ENCODE measurements at regions not wholly inside any gene's neighbourhood (a gene's known extent, or its start where the extent isn't known, plus 50 kb on each side); places are given as distances from the start of the nearest gene placed in this dataset.
"Not testable (repeated sequence)": the region's sequence is repeated elsewhere in the genome, so short reads cannot be mapped to it uniquely, and the experiment has no call there.

DNA sequence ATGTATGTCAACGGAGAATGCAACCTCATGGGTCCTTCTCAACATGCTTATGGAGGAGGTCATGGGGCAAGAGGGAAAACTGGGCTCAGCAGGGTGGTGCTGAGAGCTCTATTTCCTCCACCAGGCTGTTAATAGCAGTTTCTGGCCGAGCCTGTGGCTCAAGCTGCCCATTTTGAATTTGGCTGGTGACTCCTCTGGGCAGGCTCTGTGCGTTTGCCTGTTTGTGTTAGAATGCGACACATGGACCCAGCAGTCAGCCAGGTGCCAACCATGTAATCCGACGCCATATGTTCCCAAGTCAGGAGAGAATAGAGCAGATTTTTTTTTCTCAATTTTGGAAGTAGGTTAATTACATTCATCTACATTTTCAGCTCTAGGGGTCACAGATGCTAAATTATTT, 387.7 kb upstream of the CLINT1 start:
- in situ Hi-C loops (cut with HindIII; ENCODE audit: low pct_unique_long_range_greater_than_20kb, low sequenced_read_pairs): no loop called here
- no peak for DNase-seq (ENCODE audit: low read depth, low spot score)

DNA sequence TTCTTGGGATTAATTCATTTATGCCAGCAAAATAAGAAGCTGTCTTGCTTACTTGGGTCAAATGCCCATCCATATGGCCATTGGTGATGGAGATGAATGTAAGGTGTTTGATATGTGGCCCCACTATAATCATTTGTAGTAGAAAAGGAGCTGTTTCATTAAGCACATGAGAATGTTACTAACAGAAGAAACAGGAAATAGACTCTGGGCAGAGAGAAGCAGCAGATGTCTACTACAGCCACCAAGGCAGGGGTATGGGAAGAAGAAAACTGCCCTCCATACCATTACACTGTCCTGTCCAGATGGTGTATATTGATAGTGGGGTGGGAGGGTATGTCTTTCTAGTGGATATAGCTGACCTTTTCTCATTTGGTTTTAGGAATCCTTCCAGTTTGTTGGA, 386.6 kb upstream of the CLINT1 start:
- DNase-seq (ENCODE audit: low read depth, low spot score): no peak

DNA sequence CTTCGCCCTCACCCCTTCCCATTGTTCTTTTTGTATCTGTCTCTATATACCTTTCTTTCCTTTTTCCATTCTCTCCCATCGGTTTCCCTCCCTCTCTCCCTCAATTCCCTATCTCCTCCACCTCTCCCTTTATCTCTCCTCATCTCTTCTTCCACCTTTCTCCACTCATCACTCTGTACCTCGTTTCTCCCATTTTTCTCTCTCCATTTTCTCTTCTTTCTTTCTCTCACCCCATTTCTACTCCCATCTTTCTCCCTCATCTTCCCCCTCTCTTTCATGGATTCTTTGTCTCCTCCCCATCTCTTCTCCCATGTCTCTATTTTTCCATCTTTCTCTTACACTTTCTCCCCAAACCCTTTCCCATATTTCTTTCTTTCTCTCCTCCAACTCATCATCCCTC, 385.9 kb upstream of the CLINT1 start:
- in situ Hi-C loops (cut with HindIII; ENCODE audit: low pct_unique_long_range_greater_than_20kb, low sequenced_read_pairs): no loop called here
- DNase-seq (ENCODE audit: low read depth, low spot score): no peak

More for the DNA sequence above, 386.6 kb upstream of the CLINT1 start:
- in situ Hi-C loops (cut with HindIII; ENCODE audit: low pct_unique_long_range_greater_than_20kb, low sequenced_read_pairs): no loop called here

- no peak for DNase-seq (ENCODE audit: low read depth, low spot score)
- in situ Hi-C loops (cut with HindIII; ENCODE audit: low pct_unique_long_range_greater_than_20kb, low sequenced_read_pairs): no loop called here
These were observed 377.8 kb upstream of the CLINT1 start for GRCh38 chr5:158236511-158237335.

DNA sequence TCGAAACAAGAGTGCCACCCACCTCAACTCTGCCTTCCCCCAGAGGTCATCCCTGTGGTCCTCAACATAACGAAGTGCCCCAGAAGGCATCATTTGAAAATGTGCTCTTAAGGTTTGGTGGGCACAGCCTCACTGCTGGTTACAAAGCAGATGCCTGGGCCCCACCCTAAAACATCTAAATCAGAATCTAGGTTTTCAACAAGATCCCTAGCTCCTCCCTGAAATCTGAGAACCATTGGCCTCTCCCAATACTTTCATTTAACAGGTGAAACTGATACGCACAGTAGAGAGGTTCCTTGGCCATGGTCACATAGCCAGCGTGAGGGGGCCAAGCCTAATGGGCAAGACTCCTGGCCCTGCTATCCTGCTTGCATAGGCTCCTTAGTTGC, 376.2 kb upstream of the CLINT1 start:
- in situ Hi-C loops (cut with HindIII; ENCODE audit: low pct_unique_long_range_greater_than_20kb, low sequenced_read_pairs): no loop called here
- no peak for DNase-seq (ENCODE audit: low read depth, low spot score)

DNA sequence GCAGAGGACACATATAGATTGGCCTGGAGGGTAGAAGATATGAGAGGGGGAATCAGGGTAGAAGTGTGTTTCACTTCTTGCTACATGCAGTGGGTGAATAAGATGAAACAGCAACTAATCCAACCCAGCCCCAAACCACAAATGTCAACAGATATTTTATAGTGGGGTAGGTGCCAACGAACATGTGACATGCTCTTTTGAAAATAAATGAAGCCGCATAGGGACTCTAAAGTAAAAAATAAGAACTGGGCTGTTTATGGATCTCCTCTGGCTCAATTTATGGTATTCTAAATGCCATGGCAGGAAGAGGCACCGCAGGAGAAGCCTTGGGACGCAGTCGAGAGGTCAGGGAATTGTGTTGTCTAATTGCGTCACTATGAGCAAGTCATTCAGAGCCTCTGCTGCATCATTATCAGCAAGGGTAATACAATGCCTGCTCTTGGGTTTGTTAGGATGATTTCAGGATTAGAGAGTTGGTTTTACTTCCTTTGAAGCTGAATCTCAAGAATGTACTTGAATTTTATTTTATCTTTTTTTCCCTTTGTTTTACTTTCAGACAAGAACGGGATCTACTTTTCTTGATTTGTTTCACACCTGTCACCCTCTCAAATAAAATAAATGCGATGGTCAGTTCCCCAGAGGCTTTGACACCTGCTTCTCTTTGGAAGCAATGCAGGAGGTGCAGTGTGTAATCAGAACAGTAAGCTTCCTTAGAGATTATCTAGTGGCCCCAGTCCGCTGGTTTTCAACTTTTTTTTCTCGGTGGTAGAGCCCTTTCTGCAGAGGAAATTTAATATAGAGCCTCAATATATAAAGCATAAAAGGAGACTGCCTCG, 375.6 kb upstream of the CLINT1 start:
- DNase-seq (ENCODE audit: low read depth, low spot score): peak; percentile 73
- in situ Hi-C loops (cut with HindIII; ENCODE audit: low pct_unique_long_range_greater_than_20kb, low sequenced_read_pairs): no loop called here

DNA sequence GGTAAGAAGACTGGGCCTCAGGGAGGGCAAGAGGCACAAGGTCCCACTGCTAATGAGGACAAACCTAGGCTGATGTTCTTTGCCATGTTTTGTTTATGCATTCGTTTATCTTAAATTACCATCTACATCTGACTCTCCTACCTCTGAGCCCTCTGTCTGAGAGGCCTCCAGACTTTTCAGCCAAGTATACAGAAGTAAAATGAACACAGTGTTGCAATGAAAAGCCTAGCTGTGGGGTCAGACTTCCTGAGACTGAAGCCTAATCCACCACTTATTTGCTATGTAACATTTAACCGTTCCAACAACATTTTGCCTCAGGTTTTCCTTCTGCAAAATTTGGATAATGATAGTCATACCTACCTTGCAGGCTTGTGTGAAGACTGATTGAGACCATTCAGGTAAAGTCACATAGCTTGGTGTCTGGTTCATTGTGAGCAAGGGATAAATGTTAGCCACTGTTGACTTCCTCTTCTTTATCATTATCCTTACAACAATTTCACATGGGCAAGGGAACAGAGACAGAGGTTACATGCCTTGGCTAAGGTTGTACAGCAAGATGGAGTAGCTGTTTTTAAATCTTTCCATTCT, 374.9 kb upstream of the CLINT1 start:
- in situ Hi-C loops (cut with HindIII; ENCODE audit: low pct_unique_long_range_greater_than_20kb, low sequenced_read_pairs): no loop called here
- no peak for DNase-seq (ENCODE audit: low read depth, low spot score)

DNA sequence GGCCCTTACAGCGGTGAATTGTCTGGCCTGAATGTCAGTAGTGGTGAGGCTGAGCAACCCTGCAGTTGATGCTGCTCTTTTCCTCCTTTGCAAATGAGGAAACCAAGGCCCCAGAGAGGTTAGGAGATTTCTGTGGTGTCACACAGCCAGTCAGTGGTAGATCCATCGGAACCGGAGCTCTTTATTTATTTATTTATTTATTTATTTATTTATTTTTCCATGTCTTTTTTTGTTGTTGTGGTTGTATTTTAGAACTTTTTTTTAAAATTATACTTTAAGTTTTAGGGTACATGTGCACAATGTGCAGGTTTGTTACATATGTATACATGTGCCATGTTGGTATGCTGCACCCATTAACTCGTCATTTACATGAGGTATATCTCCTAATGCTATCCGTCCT, 368.4 kb upstream of the CLINT1 start:
- in situ Hi-C loops (cut with HindIII; ENCODE audit: low pct_unique_long_range_greater_than_20kb, low sequenced_read_pairs); DNase-seq (ENCODE audit: low read depth, low spot score): not testable (repeated sequence)

- DNase-seq (ENCODE audit: low read depth, low spot score): no peak
- in situ Hi-C loops (cut with HindIII; ENCODE audit: low pct_unique_long_range_greater_than_20kb, low sequenced_read_pairs): no loop called here
These were observed 367.6 kb upstream of the CLINT1 start for GRCh38 chr5:158226496-158226895.

GRCh38 chr5:158224253-158224652, 365.3 kb upstream of the CLINT1 start:
- in situ Hi-C loops (cut with HindIII; ENCODE audit: low pct_unique_long_range_greater_than_20kb, low sequenced_read_pairs): no loop called here
- no peak for DNase-seq (ENCODE audit: low read depth, low spot score)

GRCh38 chr5:158223054-158223600, 364.2 kb upstream of the CLINT1 start:
- DNase-seq (ENCODE audit: low read depth, low spot score): no peak
- in situ Hi-C loops (cut with HindIII; ENCODE audit: low pct_unique_long_range_greater_than_20kb, low sequenced_read_pairs): no loop called here

GRCh38 chr5:158212917-158213316, 354.0 kb upstream of the CLINT1 start:
- peak; percentile 30 for DNase-seq (ENCODE audit: low read depth, low spot score)
- in situ Hi-C loops (cut with HindIII; ENCODE audit: low pct_unique_long_range_greater_than_20kb, low sequenced_read_pairs): no loop called here

GRCh38 chr5:158212237-158212636, 353.3 kb upstream of the CLINT1 start:
- in situ Hi-C loops (cut with HindIII; ENCODE audit: low pct_unique_long_range_greater_than_20kb, low sequenced_read_pairs): no loop called here

DNA sequence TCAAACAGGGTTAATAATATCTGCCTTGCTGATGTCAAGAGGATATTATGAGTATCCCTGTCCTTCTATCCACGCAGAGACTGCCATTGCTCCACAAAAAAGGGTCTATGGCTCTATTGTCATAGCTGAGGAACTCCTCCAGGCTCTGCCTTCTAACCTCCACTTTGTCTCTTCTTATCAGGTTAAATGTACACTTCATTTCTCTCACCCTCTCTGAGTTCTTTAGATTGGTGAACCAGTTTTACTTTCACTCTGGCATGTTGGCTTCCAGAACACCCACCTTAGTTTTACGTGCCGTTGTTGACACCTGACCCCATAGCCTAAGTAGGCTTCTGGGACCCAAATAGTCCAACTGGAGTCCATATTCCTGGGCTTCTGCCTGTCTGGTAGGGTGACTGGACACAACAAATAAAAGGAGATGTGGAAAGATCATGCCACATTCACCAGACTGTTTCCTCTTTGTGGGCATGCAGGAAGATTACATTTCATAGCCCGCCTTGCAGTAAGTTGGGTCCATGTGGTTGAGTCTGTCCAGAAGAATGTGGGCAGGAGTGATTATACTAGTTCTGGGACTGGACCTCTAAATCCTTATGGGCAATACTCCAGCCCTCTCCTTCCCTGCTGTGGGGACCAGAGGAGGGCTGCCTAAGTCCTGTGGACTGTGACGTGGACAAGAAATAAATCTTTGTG, 350.4 kb upstream of the CLINT1 start:
- no peak for DNase-seq (ENCODE audit: low read depth, low spot score)
- in situ Hi-C loops (cut with HindIII; ENCODE audit: low pct_unique_long_range_greater_than_20kb, low sequenced_read_pairs): no loop called here

More at GRCh38 chr5:158212237-158212636, 353.3 kb upstream of the CLINT1 start:
- DNase-seq (ENCODE audit: low read depth, low spot score): no peak

GRCh38 chr5:158207733-158208132, 348.8 kb upstream of the CLINT1 start:
- in situ Hi-C loops (cut with HindIII; ENCODE audit: low pct_unique_long_range_greater_than_20kb, low sequenced_read_pairs): no loop called here
- no peak for DNase-seq (ENCODE audit: low read depth, low spot score)

DNA sequence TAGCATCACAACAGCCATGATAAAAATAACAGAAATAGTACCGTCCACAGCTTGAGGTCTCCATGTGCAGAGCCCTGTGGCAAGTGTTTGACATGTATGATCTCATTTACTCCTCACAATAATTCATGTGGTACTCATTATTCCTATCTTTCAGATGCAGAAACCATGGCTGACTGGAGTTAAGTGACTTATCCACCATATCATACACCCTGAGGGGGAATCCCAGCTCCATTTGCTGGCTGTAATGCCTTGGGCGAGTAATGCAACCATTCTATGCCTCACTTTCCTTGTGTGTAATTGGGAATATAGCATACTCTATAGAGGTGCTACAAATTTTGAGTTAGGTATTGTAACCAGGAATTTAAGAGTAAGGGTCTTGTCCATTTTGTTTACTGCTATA, 347.0 kb upstream of the CLINT1 start:
- in situ Hi-C loops (cut with HindIII; ENCODE audit: low pct_unique_long_range_greater_than_20kb, low sequenced_read_pairs): no loop called here
- no peak for DNase-seq (ENCODE audit: low read depth, low spot score)

- no peak for DNase-seq (ENCODE audit: low read depth, low spot score)
- in situ Hi-C loops (cut with HindIII; ENCODE audit: low pct_unique_long_range_greater_than_20kb, low sequenced_read_pairs): no loop called here
These were observed 344.3 kb upstream of the CLINT1 start for GRCh38 chr5:158203261-158203660.

DNA sequence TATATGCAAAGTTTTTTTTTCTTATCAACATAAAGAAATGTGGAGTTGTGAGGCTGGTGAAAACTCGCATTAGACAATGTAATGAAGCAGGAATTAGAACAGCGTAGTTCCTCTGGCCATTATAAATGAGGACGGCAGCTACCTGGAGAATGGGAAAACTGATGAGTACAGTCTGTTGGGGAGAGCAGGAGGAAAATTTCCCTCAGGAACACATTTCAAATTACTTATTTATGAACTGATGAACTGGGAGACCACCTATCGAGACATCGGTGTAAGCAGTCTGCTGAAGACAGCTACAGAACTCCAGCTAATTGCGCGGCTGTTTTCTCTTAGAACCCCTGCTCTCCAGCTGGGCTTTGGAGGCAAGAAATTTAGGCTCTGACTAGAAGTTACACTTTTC, 343.9 kb upstream of the CLINT1 start:
- DNase-seq (ENCODE audit: low read depth, low spot score): no peak
- in situ Hi-C loops (cut with HindIII; ENCODE audit: low pct_unique_long_range_greater_than_20kb, low sequenced_read_pairs): no loop called here

Measured in SK-MEL-5 (cell line).